SK-N-SH treated with all-trans-retinoic acid at 6 μM for 48 hours (cell line): ENCODE measurements at regions not wholly inside any gene's neighbourhood (a gene's known extent, or its start where the extent isn't known, plus 50 kb on each side); places are given as distances from the start of the nearest gene placed in this dataset.

Experiments
- ARNTL ChIP-seq: fragments of 450-650 bp; formaldehyde crosslinking; IDR thresholded peaks from 2 replicates; pipeline ENCODE4 v1.5.0; 2020; ENCODE audit warnings: low read depth, mild to moderate bottlenecking, moderate library complexity, borderline replicate concordance
- ISL1 ChIP-seq: fragments of 250-450 bp; sonication (Bioruptor Pico); IDR thresholded peaks from 2 replicates; pipeline ENCODE4 v2.1.2; 2022; ENCODE audit warnings: mild to moderate bottlenecking, moderate library complexity
- OSR1 ChIP-seq: fragments of 250-450 bp; sonication (Bioruptor Pico); IDR thresholded peaks from 2 replicates; pipeline ENCODE4 v1.8.0; 2022; ENCODE audit warnings: moderate library complexity, mild to moderate bottlenecking, inconsistent platforms
- PATZ1 ChIP-seq: fragments of 250-450 bp; sonication (Bioruptor Pico); IDR thresholded peaks from 2 replicates; pipeline ENCODE4 v1.8.0; 2020; ENCODE audit warnings: mild to moderate bottlenecking, moderate library complexity, borderline replicate concordance
- TOX ChIP-seq: fragments of 250-450 bp; sonication (Bioruptor Pico); IDR thresholded peaks from 2 replicates; pipeline ENCODE4 v1.8.0; 2021; ENCODE audit warnings: mild to moderate bottlenecking, moderate library complexity, borderline replicate concordance
- ZFP3 ChIP-seq: fragments of 250-450 bp; sonication (Bioruptor Pico); IDR thresholded peaks from 2 replicates; pipeline ENCODE4 v1.5.0; 2020; ENCODE audit warnings: mild to moderate bottlenecking, moderate library complexity

GRCh38 chr7:51881309-51881708 lies 564.7 kb upstream of the COBL start:
- TF ChIP-seq ISL1 (CRISPR knock-in tag) (no peak), PATZ1 (CRISPR knock-in tag) (no peak), ARNTL (CRISPR knock-in tag) (no peak), ZFP3 (CRISPR knock-in tag) (no peak), OSR1 (no peak), TOX (no peak)
